AG04450 (cell line): ENCODE measurements at regions not wholly inside any gene's neighbourhood (a gene's known extent, or its start where the extent isn't known, plus 50 kb on each side); places are given as distances from the start of the nearest gene placed in this dataset.

Experiments used
- CTCF ChIA-PET: fragments of 300-600, 350-600 bp; formaldehyde crosslinking; extraction: SDS; loops from one replicate; lab custom pipeline; 2022; ENCODE audit warnings: antibody characterized with exemption, inconsistent platforms; lab: Charles Lee
- POLR2A ChIA-PET: fragments of 350-600 bp; formaldehyde crosslinking; extraction: SDS; loops from one replicate; lab custom pipeline; 2021; ENCODE audit warnings: antibody characterized with exemption, inconsistent platforms; lab: Yijun Ruan, JAX
- DNase-seq: peaks from one replicate; pipeline ENCODE4 v3.0.0-alpha.2; 2011; ENCODE audit warnings: low read depth, low spot score
- H3K27ac ChIP-seq: one replicate; pipeline ENCODE4 v1.5.1; 2012; ENCODE audit warnings: low read depth, low read length, control low read depth
- H3K27me3 ChIP-seq: one replicate; pipeline ENCODE4 v1.6.0; 2012; ENCODE audit warnings: low read length; ENCODE audit not compliant: control insufficient read depth, insufficient read depth
- H3K4me3 ChIP-seq: 2 replicates; pipeline ENCODE4 v1.5.1; 2011; ENCODE audit warnings: mild to moderate bottlenecking, low read depth, low read length, control low read depth
- H3K9me3 ChIP-seq: 2 replicates; pipeline ENCODE4 v1.5.1; 2012; ENCODE audit warnings: low read length; ENCODE audit not compliant: control insufficient read depth, insufficient read depth
- TF ChIP-seq, protein P1 (sequence below): IDR thresholded peaks from 2 replicates; pipeline ENCODE4 v1.5.1; 2011; ENCODE audit warnings: low read depth, low read length, control low read depth, inconsistent platforms

GRCh38 chr4:184292465-184292867, 74.8 kb upstream of the ENPP6 start:
- CTCF ChIA-PET, result no interaction called here
- DNase-seq, result no peak

DNA sequence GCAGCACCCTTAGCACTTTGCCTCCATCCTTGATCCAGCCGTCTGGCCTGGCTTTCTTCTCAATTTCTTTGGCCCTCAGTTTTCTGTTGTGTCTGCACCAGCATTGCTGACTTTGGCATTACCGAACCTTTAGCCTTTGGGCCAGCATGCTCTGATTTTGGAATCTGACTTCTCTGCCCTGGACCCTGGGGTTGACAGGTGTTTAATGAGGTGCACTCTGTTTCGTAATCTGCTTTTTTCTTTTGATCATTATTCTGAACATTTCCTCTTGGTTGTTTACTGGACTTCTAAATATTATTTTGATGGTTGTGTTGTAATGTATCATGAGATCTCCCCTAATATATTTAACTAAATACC, 71.5 kb upstream of the ENPP6 start:
- H3K27ac ChIP-seq, result no peak overlapping the region
- H3K9me3 ChIP-seq, result no peaks in the 10 kb centered on the region; the same call in 1 of the 2 replicates
- ChIA-PET CTCF (no interaction called here), POLR2A (no interaction called here)
- H3K27me3 ChIP-seq, result no peaks in the 10 kb centered on the region
- no peak for DNase-seq
- TF ChIP-seq, protein P1, sequence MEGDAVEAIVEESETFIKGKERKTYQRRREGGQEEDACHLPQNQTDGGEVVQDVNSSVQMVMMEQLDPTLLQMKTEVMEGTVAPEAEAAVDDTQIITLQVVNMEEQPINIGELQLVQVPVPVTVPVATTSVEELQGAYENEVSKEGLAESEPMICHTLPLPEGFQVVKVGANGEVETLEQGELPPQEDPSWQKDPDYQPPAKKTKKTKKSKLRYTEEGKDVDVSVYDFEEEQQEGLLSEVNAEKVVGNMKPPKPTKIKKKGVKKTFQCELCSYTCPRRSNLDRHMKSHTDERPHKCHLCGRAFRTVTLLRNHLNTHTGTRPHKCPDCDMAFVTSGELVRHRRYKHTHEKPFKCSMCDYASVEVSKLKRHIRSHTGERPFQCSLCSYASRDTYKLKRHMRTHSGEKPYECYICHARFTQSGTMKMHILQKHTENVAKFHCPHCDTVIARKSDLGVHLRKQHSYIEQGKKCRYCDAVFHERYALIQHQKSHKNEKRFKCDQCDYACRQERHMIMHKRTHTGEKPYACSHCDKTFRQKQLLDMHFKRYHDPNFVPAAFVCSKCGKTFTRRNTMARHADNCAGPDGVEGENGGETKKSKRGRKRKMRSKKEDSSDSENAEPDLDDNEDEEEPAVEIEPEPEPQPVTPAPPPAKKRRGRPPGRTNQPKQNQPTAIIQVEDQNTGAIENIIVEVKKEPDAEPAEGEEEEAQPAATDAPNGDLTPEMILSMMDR, result no peak
- no peak overlapping the region for H3K4me3 ChIP-seq

More at GRCh38 chr4:184292465-184292867, 74.8 kb upstream of the ENPP6 start:
- H3K4me3 ChIP-seq, result no peak overlapping the region
- POLR2A ChIA-PET, result no interaction called here
- TF ChIP-seq, protein P1, result no peak
- H3K27ac ChIP-seq, result no peak overlapping the region
- peaks cover 3% of the 10 kb centered on the region for H3K9me3 ChIP-seq
- H3K27me3 ChIP-seq, result no peaks in the 10 kb centered on the region

GRCh38 chr4:184288451-184289178, 70.9 kb upstream of the ENPP6 start:
- POLR2A ChIA-PET, result no interaction called here

DNA sequence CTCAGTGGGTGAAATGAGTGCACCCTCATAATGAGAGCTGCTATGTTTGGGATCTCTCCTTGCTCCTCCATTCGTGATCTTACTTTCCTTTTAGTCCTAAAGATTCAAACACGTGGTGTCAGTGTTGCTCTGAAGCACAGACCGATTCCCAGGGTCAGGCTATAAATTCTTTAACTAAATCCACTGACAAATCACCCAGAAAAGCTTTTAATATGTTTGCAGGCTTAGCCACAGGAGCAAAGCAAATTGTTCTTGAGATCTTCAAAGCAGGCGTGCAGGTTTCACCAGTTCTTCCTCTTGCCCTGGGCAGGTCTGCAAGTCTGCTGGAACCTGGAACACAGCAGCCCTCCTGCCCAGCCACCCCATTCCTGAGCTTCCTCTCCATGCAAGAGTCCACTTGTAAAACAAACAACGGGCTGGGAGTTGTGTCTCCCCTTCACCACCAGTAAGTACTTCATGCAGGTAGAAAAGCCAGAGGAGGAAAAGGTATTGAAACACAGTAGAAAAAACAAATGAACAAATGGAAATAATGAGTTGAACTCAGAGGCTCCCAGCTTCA, 70.1 kb upstream of the ENPP6 start:
- peak; percentile 21 for DNase-seq
- Histone ChIP-seq H3K27ac (no peak overlapping the region), H3K27me3 (no peaks in the 10 kb centered on the region), H3K9me3 (no peaks in the 10 kb centered on the region; the same call in 1 of the 2 replicates), H3K4me3 (no peak overlapping the region)
- POLR2A ChIA-PET, result interaction anchor here (0.9 to 1.3 kb wide), 2 partner anchors 95 to 187 kb away, joined by 3 read pairs; partner anchors contain the start of gene IRF2
- CTCF ChIA-PET, result interaction anchor here (0.7 to 2.3 kb wide), 20 partner anchors 9 to 808 kb away, joined by 3 to 26 read pairs (median 4); partner anchors contain the start of gene IRF2
- TF ChIP-seq, protein P1, result peak; percentile 43

More at GRCh38 chr4:184288451-184289178, 70.9 kb upstream of the ENPP6 start:
- H3K27me3 ChIP-seq, result no peaks in the 10 kb centered on the region
- CTCF ChIA-PET, result interaction anchor here (1.4 to 2.3 kb wide), 11 partner anchors 9 to 807 kb away, joined by 4 to 26 read pairs (median 6); partner anchors contain the start of gene IRF2
- TF ChIP-seq, protein P1, result no peak
- no peaks in the 10 kb centered on the region; the same call in 1 of the 2 replicates for H3K9me3 ChIP-seq
- no peak overlapping the region for H3K4me3 ChIP-seq
- H3K27ac ChIP-seq, result no peak overlapping the region
- no peak for DNase-seq

DNA sequence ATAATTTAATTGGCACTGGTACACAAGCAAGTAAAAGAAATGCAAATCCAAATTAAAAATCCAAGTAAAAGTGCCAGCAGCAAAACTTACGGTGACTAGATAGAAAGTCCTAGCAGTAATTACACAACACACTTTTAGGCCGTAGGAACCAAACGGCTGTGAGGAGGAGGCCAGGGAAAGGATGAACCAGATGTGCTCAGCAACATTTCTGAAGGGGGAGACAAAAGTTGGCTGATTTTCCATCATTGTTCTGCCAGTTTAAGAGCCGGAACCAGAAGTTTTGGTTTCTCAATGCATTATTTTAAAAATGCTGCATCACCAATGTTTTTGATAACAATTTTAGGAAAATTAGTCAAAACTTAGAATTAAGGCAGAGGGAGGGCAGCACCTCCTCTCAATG, 68.7 kb upstream of the ENPP6 start:
- POLR2A ChIA-PET, result no interaction called here

More for the DNA sequence above, 68.7 kb upstream of the ENPP6 start:
- no peaks in the 10 kb centered on the region; the same call in 1 of the 2 replicates for H3K9me3 ChIP-seq
- CTCF ChIA-PET, result interaction anchor here (2.0 to 2.3 kb wide), 2 partner anchors 22 to 229 kb away, joined by 7 to 26 read pairs; no protein-coding TSS in a partner anchor
- H3K27ac ChIP-seq, result no peak overlapping the region
- no peaks in the 10 kb centered on the region for H3K27me3 ChIP-seq
- TF ChIP-seq, protein P1, result no peak
- no peak for DNase-seq
- H3K4me3 ChIP-seq, result no peak overlapping the region
